DOHH2 (cell line): ENCODE measurements at regions not wholly inside any gene's neighbourhood (a gene's known extent, or its start where the extent isn't known, plus 50 kb on each side); places are given as distances from the start of the nearest gene placed in this dataset.
"Not testable (repeated sequence)": the region's sequence is repeated elsewhere in the genome, so short reads cannot be mapped to it uniquely, and the experiment has no call there.

Experiments
- CTCF ChIP-seq: fragments of 200-600 bp; sonication (generic); IDR thresholded peaks from one replicate; pipeline ENCODE4 v1.5.1; 2014; ENCODE audit warnings: antibody characterized with exemption, mild to moderate bottlenecking, low read depth, low read length; ENCODE audit not compliant: poor library complexity, severe bottlenecking
- EZH2phosphoT487 ChIP-seq: fragments of 200-600 bp; sonication (generic); IDR thresholded peaks from 2 replicates; pipeline ENCODE4 v1.6.1; 2017; ENCODE audit warnings: borderline replicate concordance, mild to moderate bottlenecking, antibody characterized with exemption, low read length, moderate library complexity, mixed read lengths

- not testable (repeated sequence) for TF ChIP-seq CTCF, EZH2phosphoT487
These were observed 104.4 kb downstream of the HNMT start for GRCh38 chr2:138068669-138069068.
